HG03108 (cell line): ENCODE measurements at regions not wholly inside any gene's neighbourhood (a gene's known extent, or its start where the extent isn't known, plus 50 kb on each side); places are given as distances from the start of the nearest gene placed in this dataset.

Experiments
- ATAC-seq: cut with Tn5 transposase; IDR thresholded peaks from one replicate; pipeline ENCODE4 v1.9.1; 2021; ENCODE audit warnings: moderate library complexity; ENCODE audit not compliant: unreplicated experiment

DNA sequence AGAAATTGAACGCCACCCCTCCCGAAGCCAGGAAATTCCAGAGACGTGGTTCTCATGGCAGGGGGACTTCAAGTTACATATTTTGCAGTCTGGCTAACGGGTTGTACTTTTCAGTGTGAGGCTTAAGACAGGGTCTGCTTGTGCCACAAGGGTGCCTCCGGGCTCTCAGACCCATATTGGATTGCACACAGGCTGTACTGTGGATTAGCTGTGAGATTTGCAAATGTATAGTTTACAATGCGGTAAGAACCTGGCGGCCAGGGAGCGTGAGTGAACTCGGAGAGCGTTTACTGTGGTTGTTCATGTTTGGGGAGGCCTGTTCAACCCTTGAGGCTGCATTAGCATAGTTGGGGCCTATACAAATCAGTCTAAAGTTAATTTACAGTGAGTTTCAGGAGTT, 143.9 kb upstream of the SIX2 start:
- no peak for ATAC-seq

GRCh38 chr2:45152691-45153090, 143.4 kb upstream of the SIX2 start:
- ATAC-seq: no peak

- no peak for ATAC-seq
Measured at GRCh38 chr2:45145073-45145899, 136.0 kb upstream of the SIX2 start.

DNA sequence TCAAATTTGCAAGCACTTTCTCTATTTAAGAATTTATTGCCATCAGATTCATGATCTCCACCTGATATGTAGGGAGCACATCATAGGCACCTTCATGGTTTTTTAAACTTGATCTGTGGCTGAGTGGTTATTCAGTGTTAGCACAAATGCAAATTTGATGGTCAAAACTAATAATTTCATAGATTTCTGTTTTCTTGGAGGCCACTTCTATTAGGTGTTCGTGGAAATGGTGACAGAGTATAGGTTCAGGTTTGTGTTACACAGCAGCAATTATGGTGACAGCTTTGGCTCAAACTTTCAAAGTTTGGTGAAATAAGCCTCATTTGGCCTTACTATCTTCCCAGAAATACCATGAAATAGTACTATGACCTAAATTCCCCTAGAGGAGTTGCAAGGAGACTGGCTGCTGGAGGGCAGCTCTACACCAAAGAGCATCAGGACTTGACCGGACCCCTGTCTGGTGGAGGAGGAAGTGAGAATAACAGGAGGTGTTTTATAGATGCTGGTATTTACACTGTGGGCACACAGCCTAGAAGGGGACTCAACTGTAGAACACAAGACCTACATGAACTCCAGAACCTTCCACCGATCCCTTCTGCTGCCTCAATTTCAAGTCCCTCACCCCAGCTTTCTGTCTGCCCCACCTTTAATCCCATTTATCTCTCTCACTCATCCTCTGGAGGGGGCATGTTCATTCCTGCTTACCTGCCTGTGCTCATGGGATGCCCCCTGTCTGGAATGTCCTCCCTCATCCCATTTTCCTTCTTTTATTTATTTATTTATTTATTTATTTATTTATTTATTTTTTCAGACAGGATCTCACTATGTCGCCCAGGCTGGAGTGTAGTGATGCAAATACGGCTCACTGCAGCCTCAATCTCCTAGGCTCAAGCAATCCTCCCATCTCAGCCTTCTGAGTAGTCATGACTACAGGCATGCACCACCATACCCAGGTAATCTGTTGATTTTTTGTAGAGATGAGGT, 132.9 kb upstream of the SIX2 start:
- ATAC-seq: peak; percentile 69

GRCh38 chr2:45140675-45141074, 131.4 kb upstream of the SIX2 start:
- no peak for ATAC-seq

DNA sequence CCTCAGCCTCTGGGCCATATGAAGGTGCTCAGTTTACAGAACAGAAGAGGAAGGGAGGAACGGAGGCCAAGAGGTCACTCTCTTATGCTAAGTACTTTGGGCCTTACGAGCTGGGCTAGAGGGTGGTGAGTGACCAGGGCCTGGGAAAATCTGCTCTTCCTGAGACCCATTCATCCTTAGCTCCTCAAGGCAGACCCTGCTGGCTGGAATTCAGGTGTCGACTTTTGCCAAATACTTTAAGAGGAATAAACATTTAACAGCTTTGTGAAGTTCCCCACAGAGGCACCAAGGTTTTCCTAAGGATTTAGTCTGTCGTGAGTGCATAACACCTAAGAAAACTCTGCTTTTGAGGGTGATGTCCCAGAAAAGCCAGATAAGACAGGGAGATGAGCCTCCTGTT, 129.7 kb upstream of the SIX2 start:
- no peak for ATAC-seq

GRCh38 chr2:45137966-45138695, 128.9 kb upstream of the SIX2 start:
- ATAC-seq: no peak

DNA sequence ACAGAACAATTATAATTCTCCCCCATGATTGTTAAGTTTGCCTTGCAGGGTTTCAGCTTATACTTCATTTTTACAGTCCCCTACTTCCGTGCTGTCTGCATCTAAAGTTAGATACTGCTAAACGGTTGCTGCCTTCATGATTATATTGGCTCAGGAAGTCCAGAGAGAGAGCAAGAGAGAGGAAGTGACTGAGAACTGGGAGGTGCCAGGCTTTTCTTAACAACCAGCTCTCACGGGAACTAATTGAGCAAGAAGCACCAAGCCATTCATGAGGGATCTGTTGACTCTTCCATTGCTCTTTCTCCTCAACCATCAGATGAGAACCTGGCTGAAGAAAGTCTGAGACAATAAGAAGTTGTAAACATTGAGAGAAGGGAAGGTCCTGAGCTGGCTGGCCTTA, 125.5 kb upstream of the SIX2 start:
- no peak for ATAC-seq

GRCh38 chr2:45134014-45134413, 124.8 kb upstream of the SIX2 start:
- ATAC-seq: no peak

- ATAC-seq: no peak
Measured at GRCh38 chr2:45132551-45132950, 123.3 kb upstream of the SIX2 start.

DNA sequence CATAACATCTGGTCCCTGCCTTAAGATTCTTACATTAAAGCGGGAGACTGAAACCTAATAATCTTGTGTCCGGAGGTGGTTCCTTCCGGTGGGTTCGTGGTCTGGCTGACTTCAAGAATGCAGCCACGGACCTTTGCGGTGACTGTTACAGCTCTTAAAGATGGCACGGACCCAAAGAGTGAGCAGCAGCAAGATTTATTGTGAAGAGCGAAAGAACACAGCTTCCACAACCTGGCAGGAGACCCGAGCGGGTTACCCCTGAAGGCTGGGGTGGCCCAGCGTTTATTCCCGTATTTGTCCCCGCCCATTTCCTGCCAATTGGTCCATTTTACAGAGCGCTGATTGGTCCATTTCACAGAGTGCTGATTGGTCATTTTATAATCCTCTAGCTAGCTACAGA, 122.3 kb upstream of the SIX2 start:
- no peak for ATAC-seq

GRCh38 chr2:45130736-45131135, 121.5 kb upstream of the SIX2 start:
- no peak for ATAC-seq

- no peak for ATAC-seq
Measured at GRCh38 chr2:45128580-45128997, 119.3 kb upstream of the SIX2 start.

- no peak for ATAC-seq
Measured at GRCh38 chr2:45127891-45128290, 118.6 kb upstream of the SIX2 start.

DNA sequence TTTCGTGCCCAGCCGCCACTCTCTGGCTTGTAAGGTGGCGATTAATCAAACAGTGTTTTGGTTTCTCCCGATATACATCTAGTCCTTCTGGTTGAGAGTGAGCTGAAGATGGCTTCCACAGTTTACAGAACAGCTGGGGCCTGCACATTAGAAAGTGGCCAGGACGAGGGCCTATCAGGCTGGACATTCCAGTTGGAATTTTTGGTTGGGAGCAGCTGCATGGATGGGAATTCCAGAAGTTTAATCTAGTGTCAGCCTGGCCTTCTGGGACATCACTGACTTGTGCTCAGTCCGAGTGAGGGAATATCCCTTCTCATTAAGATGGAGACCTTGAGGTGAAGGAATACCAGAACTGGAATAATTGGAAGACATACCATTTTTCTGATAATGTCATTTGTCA, 118.1 kb upstream of the SIX2 start:
- no peak for ATAC-seq

DNA sequence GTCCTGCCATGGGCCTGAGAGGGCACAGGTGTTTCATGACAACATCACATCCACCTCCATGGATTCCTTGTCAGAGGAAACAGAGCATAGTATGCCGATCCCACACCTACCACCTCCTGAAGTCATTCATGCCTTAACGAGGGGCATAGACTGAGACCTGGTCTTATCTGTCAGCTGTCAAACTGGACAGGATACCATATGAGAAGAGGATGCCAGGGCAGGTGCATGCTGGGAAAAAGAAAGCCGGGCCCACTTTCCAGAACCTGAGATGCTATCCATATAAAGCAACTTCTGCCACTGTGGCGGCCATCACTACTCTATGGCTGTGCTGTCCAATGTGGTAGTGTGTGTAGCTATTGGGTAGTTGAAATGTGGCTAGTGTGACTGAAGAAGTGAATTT, 116.0 kb upstream of the SIX2 start:
- no peak for ATAC-seq

- no peak for ATAC-seq
Measured at GRCh38 chr2:45124456-45124855, 115.2 kb upstream of the SIX2 start.

GRCh38 chr2:45123521-45124191, 114.4 kb upstream of the SIX2 start:
- no peak for ATAC-seq

DNA sequence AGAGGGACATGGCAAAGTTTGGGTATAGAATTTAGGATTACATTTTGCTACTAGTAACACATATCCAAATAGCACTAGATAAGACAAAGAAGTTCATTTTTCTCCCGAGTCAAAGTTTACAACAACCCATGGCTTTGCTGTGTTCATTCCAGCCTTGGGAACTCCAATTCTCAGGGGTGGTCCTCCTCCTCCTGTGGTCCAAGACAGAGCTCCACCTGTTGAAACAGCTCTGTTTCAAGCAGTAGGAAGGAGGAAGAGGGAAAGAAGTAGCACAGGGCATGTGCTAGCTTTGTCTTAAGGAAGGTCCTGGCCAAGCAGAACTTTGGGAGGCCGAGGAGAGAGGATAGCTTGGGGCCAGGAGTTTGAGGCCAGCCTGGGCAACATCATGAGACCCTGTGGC, 113.8 kb upstream of the SIX2 start:
- ATAC-seq: no peak

- ATAC-seq: no peak
Measured at GRCh38 chr2:45121236-45121927, 112.1 kb upstream of the SIX2 start.
